Panc1 (cell line): ENCODE measurements at regions not wholly inside any gene's neighbourhood (a gene's known extent, or its start where the extent isn't known, plus 50 kb on each side); places are given as distances from the start of the nearest gene placed in this dataset.

Source experiments
- POLR2AphosphoS5 ChIP-seq: IDR thresholded peaks from 2 replicates; pipeline ENCODE4 v1.6.1; 2012; ENCODE audit warnings: mild to moderate bottlenecking, low read depth, low read length, moderate library complexity
- REST ChIP-seq, 2 experiments: IDR thresholded peaks; 2 replicates each; pipeline ENCODE4 v1.6.1; 2011 to 2012; ENCODE audit warnings: low read depth in 2 of 2, control low read depth in 1 of 2, low read length in 1 of 2, mild to moderate bottlenecking in 1 of 2, moderate library complexity in 1 of 2; ENCODE audit not compliant: insufficient read depth in 1 of 2
- SIN3A ChIP-seq: IDR thresholded peaks from 2 replicates; pipeline ENCODE4 v1.6.1; 2012; ENCODE audit warnings: low read depth, mild to moderate bottlenecking, low read length, moderate library complexity, borderline replicate concordance; ENCODE audit not compliant: insufficient read depth
- TCF7L2 ChIP-seq: IDR thresholded peaks from 2 replicates; pipeline ENCODE4 v1.6.1; 2011; ENCODE audit warnings: mild to moderate bottlenecking, low read depth, low read length, inconsistent platforms
- TF ChIP-seq, protein P1 (sequence below): fragments of 450-650 bp; IDR thresholded peaks from 2 replicates; pipeline ENCODE4 v1.5.1; 2017; ENCODE audit warnings: mild to moderate bottlenecking

DNA sequence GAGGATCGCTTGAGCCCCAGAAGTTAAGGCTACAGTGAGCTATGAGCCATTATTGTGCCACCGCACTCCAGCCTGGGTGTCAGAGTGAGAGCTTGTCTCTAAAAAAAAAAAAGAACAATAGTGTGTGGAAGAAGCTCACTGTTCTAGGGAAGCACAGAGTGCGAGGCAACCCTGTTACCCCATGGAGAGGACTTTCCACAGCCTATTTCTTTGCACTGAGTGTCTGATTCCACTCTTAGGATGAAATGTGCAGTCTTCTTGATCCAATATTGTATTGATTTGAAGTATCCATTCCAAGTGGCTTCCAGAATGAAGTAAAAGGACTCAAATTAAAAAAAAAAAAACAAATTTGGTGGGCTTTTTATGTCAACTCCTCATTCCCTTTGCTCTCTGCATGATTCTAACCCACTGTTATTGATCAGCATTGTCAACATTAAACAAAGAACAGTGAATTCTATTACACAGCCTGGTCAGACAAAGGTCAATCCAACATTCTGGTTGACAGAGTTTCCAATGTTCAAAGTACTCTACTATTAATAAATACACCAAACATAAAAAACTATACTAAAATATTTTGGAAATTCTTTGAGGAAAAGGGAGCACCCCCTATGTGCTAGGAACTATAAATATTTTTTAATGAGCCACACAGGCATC is 150.2 kb upstream of the PTPRG start:
- TF ChIP-seq, protein P1, sequence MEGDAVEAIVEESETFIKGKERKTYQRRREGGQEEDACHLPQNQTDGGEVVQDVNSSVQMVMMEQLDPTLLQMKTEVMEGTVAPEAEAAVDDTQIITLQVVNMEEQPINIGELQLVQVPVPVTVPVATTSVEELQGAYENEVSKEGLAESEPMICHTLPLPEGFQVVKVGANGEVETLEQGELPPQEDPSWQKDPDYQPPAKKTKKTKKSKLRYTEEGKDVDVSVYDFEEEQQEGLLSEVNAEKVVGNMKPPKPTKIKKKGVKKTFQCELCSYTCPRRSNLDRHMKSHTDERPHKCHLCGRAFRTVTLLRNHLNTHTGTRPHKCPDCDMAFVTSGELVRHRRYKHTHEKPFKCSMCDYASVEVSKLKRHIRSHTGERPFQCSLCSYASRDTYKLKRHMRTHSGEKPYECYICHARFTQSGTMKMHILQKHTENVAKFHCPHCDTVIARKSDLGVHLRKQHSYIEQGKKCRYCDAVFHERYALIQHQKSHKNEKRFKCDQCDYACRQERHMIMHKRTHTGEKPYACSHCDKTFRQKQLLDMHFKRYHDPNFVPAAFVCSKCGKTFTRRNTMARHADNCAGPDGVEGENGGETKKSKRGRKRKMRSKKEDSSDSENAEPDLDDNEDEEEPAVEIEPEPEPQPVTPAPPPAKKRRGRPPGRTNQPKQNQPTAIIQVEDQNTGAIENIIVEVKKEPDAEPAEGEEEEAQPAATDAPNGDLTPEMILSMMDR: no peak
- TF ChIP-seq POLR2AphosphoS5: no peak
- no peak for TF ChIP-seq REST (IDR thresholded peaks at IDR 0.05; ENCODE audit: insufficient read depth in 1 of 2, low read depth in 2 of 2, low read length in 1 of 2)
- TF ChIP-seq SIN3A: no peak
- TF ChIP-seq TCF7L2: no peak
